Upper lobe of left lung (tissue), 6 donors: ENCODE measurements at regions not wholly inside any gene's neighbourhood (a gene's known extent, or its start where the extent isn't known, plus 50 kb on each side); places are given as distances from the start of the nearest gene placed in this dataset.

Experiments used
- ATAC-seq, 2 donors: fragments of 200-7000 bp; cut with Tn5 transposase; one replicate each; pipeline ENCODE4 v1.9.1; 2022; ENCODE audit warnings: mild to moderate bottlenecking in 2 of 2, moderate library complexity in 2 of 2; ENCODE audit not compliant: low FRiP score in 2 of 2
- DNase-seq, 2 donors: peaks; one replicate each; pipeline ENCODE4 v3.0.0-alpha.2; 2019 to 2020
- H3K27ac ChIP-seq, 4 donors: fragments of 200-600 bp; sonication (generic); one replicate each; pipeline ENCODE4 v1.5.1; 2016 to 2019
- H3K27me3 ChIP-seq, 4 donors: fragments of 200-600 bp; sonication (generic); one replicate each; pipeline ENCODE4 v1.5.1; 2017 to 2019
- H3K36me3 ChIP-seq, 4 donors: fragments of 200-600 bp; sonication (generic); one replicate each; pipeline ENCODE4 v1.5.1; 2016 to 2019
- H3K4me1 ChIP-seq, 4 donors: fragments of 200-600 bp; sonication (generic); one replicate each; pipeline ENCODE4 v1.5.1; 2018 to 2019
- H3K4me3 ChIP-seq, 4 donors: fragments of 200-600 bp; sonication (generic); one replicate each; pipeline ENCODE4 v1.5.1; 2017 to 2019; ENCODE audit warnings: mild to moderate bottlenecking in 2 of 4, moderate library complexity in 1 of 4
- H3K9me3 ChIP-seq, 4 donors: fragments of 200-600 bp; sonication (generic); one replicate each; pipeline ENCODE4 v1.5.1; 2018 to 2019
- EP300 ChIP-seq, 4 donors: sonication (generic); formaldehyde crosslinking; IDR thresholded peaks; one replicate each; pipeline ENCODE4 v1.5.1; 2017; ENCODE audit warnings: antibody characterized with exemption in 4 of 4, control low read depth in 2 of 4
- POLR2A ChIP-seq, 4 donors: fragments of 450-650 bp; IDR thresholded peaks; one replicate each; pipeline ENCODE4 v1.5.1; 2016 to 2017; ENCODE audit warnings: antibody characterized with exemption in 4 of 4, mild to moderate bottlenecking in 2 of 4
- POLR2AphosphoS5 ChIP-seq, 2 donors: sonication (generic); formaldehyde crosslinking; IDR thresholded peaks; one replicate each; pipeline ENCODE4 v1.5.1; 2017; ENCODE audit warnings: antibody characterized with exemption in 2 of 2
- WGBS, 2 donors: methylation state at CpG; one replicate each; pipeline ENCODE4 v1.1.5; 2017 to 2018; 5-methylcytosine and 5-hydroxymethylcytosine counted together
- TF ChIP-seq, protein P1 (sequence below), 6 experiments: fragments of 450-650 bp in 4 of 6; fragments of 200-600 bp in 2 of 6; sonication (generic) in 2 of 6; IDR thresholded peaks; one replicate each; pipeline ENCODE4 v1.5.1; 2016 to 2019; ENCODE audit warnings: antibody characterized with exemption in 6 of 6
- donor health status: DM: no; HTN: no; CAD: no; lungs with moderate emphysema.
- donor health status: DM: no; HTN: yes; CAD: no; lungs with severe emphysema.

DNA sequence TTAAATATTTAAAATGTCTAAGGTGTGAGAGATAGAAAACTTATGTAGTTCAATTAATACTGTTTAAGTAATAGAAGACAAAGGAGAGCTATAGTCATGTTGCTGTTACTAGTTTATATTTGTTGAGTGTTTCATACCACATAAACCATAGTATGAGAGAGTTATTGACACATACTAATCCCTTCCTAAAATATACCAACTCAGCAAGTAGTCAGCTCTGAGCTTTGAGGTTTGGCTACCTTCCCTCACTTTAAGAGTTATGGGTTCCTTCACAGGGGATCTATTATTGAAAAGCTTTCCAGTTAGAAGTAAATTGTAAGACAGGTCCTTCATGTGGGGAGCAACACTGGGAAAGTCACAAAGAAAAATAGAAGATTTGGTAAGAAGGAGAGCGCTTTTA lies 701.6 kb upstream of the ZEB2 start:
- no peaks in the 10 kb centered on the region for H3K4me1 ChIP-seq
- ATAC-seq (no peak), DNase-seq (no peak)
- no peaks in the 10 kb centered on the region for H3K27me3 ChIP-seq
- H3K9me3 ChIP-seq = no peaks in the 10 kb centered on the region
- TF ChIP-seq EP300 (IDR thresholded peaks at IDR 0.05) (no peak), POLR2A (IDR thresholded peaks at IDR 0.05) (no peak), POLR2AphosphoS5 (IDR thresholded peaks at IDR 0.05) (no peak)
- TF ChIP-seq, protein P1, sequence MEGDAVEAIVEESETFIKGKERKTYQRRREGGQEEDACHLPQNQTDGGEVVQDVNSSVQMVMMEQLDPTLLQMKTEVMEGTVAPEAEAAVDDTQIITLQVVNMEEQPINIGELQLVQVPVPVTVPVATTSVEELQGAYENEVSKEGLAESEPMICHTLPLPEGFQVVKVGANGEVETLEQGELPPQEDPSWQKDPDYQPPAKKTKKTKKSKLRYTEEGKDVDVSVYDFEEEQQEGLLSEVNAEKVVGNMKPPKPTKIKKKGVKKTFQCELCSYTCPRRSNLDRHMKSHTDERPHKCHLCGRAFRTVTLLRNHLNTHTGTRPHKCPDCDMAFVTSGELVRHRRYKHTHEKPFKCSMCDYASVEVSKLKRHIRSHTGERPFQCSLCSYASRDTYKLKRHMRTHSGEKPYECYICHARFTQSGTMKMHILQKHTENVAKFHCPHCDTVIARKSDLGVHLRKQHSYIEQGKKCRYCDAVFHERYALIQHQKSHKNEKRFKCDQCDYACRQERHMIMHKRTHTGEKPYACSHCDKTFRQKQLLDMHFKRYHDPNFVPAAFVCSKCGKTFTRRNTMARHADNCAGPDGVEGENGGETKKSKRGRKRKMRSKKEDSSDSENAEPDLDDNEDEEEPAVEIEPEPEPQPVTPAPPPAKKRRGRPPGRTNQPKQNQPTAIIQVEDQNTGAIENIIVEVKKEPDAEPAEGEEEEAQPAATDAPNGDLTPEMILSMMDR (IDR thresholded peaks at IDR 0.05) = no peak
- H3K4me3 ChIP-seq = no peak overlapping the region
- H3K36me3 ChIP-seq = no peaks in the 10 kb centered on the region
- 96% methylated on average over 1 of the region's 1 CpG for WGBS, 2 donors
- no peak overlapping the region for H3K27ac ChIP-seq

DNA sequence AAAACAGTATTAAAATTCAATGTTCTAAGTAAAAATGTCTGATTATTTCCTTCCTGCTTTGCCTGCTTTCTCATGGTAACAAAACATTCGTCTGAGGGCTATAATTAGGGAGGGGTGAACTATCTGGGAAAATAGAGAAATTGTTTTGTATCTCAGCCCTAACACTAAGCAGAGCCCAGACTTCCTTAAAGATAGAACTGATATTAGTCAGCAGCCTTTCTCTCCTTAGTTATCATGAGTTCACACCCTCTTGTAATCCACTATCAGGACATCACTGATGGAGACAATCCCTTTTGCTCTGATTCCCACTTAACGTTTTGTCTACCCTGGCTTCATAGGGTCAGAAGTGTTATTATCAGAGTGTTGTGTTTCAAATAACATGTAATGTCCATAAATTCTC lies 701.1 kb upstream of the ZEB2 start:
- 30 to 46% methylated on average over 2 of the region's 2 CpGs for WGBS, 2 donors
- H3K27me3 ChIP-seq = no peaks in the 10 kb centered on the region

DNA sequence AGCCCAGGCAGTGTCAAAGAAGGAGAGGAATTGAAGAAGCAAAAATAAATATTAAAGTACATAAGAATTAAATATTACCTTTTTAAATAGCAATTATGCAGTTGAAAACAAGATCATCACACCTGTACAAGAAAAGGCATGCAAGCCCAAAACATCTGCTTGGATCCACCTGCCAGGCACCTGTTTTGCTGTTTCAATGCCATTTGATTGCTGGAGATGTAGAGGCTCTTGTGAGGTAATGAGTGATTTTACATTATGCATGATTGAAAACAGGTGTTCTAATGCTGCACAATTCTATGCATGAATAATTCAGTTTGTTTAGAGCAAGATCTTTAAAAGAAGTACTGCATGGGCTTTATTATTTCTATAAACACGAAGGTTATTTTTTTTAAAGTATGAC lies 700.6 kb upstream of the ZEB2 start:
- H3K27ac ChIP-seq = no peak overlapping the region
- no peaks in the 10 kb centered on the region for H3K36me3 ChIP-seq
- DNase-seq = no peak
- ATAC-seq = no peak
- WGBS, 2 donors = 69 to 88% methylated on average over 1 of the region's 1 CpG
- no peak overlapping the region for H3K4me3 ChIP-seq
- no peaks in the 10 kb centered on the region for H3K27me3 ChIP-seq
- TF ChIP-seq POLR2AphosphoS5 (IDR thresholded peaks at IDR 0.05) (no peak), POLR2A (IDR thresholded peaks at IDR 0.05) (no peak), EP300 (IDR thresholded peaks at IDR 0.05) (no peak)
- TF ChIP-seq, protein P1 (IDR thresholded peaks at IDR 0.05) = no peak
- H3K9me3 ChIP-seq = no peaks in the 10 kb centered on the region
- H3K4me1 ChIP-seq = no peaks in the 10 kb centered on the region

More for the DNA sequence above, 701.1 kb upstream of the ZEB2 start:
- Histone ChIP-seq H3K27ac (no peak overlapping the region), H3K36me3 (no peaks in the 10 kb centered on the region), H3K4me1 (no peaks in the 10 kb centered on the region), H3K9me3 (no peaks in the 10 kb centered on the region), H3K4me3 (no peak overlapping the region)
- DNase-seq = no peak
- peak in 1 of 2 donors; percentile 26 for ATAC-seq
- TF ChIP-seq, protein P1 (IDR thresholded peaks at IDR 0.05) = no peak
- no peak for TF ChIP-seq POLR2A (IDR thresholded peaks at IDR 0.05)
- no peak for TF ChIP-seq POLR2AphosphoS5 (IDR thresholded peaks at IDR 0.05)
- no peak for TF ChIP-seq EP300 (IDR thresholded peaks at IDR 0.05)

DNA sequence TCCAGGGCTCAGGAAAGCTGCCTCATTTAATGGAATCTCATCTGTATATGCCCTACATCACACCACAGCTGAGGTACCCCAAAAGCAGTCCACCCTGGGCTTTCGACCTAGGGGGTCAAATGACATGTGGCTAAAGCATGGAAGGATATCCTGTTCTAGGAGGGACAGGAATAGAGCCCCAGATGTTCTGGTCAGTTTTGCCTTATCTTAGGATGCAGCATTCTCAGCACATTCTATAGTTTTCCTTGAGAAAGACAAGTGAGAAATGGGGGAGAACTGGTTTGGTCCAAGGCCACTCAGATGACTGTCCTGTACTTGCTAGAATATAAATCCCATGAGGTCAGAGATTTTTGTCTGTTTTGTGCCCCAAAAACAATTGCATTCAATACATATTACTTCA lies 688.0 kb upstream of the ZEB2 start:
- no peaks in the 10 kb centered on the region for H3K4me1 ChIP-seq
- TF ChIP-seq, protein P1 (IDR thresholded peaks at IDR 0.05) = no peak
- TF ChIP-seq POLR2A (IDR thresholded peaks at IDR 0.05) (no peak), POLR2AphosphoS5 (IDR thresholded peaks at IDR 0.05) (no peak), EP300 (IDR thresholded peaks at IDR 0.05) (no peak)
- no peak for ATAC-seq
- H3K9me3 ChIP-seq = peaks cover 0 to 5% (median 2%) of the 10 kb centered on the region in 4 donors
- 40 to 56% methylated on average over 1 of the region's 1 CpG for WGBS, 2 donors
- H3K27me3 ChIP-seq = no peaks in the 10 kb centered on the region
- H3K4me3 ChIP-seq = no peak overlapping the region
- H3K27ac ChIP-seq = no peak overlapping the region
- no peak for DNase-seq
- H3K36me3 ChIP-seq = no peaks in the 10 kb centered on the region

DNA sequence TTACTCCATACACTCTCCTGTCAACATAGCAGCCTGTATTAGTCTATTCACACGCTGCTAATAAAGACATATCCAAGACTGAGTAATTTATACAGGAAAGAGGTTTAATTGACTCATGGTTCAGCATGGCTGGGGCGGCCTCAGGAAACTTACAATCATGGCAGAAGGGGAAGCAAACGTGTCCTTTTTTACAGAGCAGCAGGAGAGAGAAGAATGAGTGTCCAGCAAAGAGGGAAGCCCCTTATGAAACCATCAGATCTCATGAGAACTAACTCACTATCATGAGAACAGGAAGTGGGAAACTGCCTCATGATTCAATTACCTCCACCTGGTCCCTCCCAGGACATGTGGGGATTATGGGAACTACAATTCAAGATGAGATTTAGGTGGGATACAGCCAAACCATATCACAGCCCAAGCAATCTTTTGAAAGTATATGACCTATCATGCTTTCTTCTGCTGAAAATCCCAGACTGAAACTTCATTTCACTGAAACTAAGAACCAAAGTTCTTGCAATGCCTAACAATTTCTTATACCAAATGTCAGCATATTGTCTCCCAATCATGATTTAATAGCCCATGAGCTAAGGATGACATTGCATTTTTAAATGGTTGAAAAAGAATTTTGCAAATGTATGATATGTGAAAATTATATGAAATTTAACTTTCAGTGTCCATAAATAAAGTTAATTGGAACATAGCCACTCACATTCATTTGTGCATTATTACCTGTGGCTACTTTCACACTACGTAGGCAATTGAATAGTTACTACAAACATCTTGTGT lies 686.8 kb upstream of the ZEB2 start:
- 75 to 85% methylated on average over 4 of the region's 4 CpGs for WGBS, 2 donors
- DNase-seq = no peak
- Histone ChIP-seq H3K9me3 (peaks cover 0 to 5% (median 2%) of the 10 kb centered on the region in 4 donors), H3K27ac (no peak overlapping the region), H3K27me3 (no peaks in the 10 kb centered on the region), H3K4me1 (no peaks in the 10 kb centered on the region), H3K36me3 (no peaks in the 10 kb centered on the region), H3K4me3 (no peak overlapping the region)
- no peak for TF ChIP-seq EP300 (IDR thresholded peaks at IDR 0.05)
- TF ChIP-seq POLR2AphosphoS5 (IDR thresholded peaks at IDR 0.05) = no peak
- no peak for TF ChIP-seq POLR2A (IDR thresholded peaks at IDR 0.05)
- TF ChIP-seq, protein P1 (IDR thresholded peaks at IDR 0.05) = no peak
- ATAC-seq = no peak
